ENCODE measurements at regions not wholly inside any gene's neighbourhood (a gene's known extent, or its start where the extent isn't known, plus 50 kb on each side); places are given as distances from the start of the nearest gene placed in this dataset.

DNA sequence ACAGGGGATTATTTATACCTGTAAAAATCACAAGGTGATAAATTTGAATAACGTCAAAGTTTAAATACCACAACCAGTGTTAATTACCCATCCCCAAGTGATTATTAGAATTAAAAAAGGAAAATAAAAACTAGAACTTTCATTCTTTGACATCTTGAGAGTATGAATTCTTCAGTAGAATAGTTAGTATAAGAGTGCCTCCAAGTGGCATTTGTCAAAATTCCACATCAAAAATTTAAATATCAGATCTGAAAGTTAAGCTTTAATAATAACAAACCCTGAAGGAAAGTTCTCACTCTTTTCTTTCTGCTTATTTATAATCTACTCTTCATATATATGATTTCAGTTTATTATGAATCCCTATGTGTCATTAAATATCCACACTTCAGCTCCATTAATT lies 273.7 kb upstream of the KYNU start:
- Histone ChIP-seq H3K27me3 (ENCODE audit: insufficient read depth, low read length) (no peaks in the 10 kb centered on the region), H3K4me2 (ENCODE audit: insufficient read depth, low read length) (no peak overlapping the region), H3K36me3 (ENCODE audit: insufficient read depth, low read length) (no peaks in the 10 kb centered on the region), H2AFZ (ENCODE audit: low read length) (no peak overlapping the region), H3K4me3 (ENCODE audit: insufficient read depth, low read length) (no peak overlapping the region), H3K79me2 (ENCODE audit: insufficient read depth, low read length) (no peaks in the 10 kb centered on the region), H4K20me1 (ENCODE audit: insufficient read depth, low read length) (no peaks in the 10 kb centered on the region), H3K4me1 (ENCODE audit: insufficient read depth, low read length) (no peaks in the 10 kb centered on the region), H3K27ac (ENCODE audit: low read depth, low read length) (no peak overlapping the region), H3K9me3 (ENCODE audit: low read depth, low read length) (no peaks in the 10 kb centered on the region)
- DNase-seq (ENCODE audit: insufficient read length, low spot score, missing footprints), result no peak
- TF ChIP-seq, protein P1, sequence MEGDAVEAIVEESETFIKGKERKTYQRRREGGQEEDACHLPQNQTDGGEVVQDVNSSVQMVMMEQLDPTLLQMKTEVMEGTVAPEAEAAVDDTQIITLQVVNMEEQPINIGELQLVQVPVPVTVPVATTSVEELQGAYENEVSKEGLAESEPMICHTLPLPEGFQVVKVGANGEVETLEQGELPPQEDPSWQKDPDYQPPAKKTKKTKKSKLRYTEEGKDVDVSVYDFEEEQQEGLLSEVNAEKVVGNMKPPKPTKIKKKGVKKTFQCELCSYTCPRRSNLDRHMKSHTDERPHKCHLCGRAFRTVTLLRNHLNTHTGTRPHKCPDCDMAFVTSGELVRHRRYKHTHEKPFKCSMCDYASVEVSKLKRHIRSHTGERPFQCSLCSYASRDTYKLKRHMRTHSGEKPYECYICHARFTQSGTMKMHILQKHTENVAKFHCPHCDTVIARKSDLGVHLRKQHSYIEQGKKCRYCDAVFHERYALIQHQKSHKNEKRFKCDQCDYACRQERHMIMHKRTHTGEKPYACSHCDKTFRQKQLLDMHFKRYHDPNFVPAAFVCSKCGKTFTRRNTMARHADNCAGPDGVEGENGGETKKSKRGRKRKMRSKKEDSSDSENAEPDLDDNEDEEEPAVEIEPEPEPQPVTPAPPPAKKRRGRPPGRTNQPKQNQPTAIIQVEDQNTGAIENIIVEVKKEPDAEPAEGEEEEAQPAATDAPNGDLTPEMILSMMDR (IDR thresholded peaks at IDR 0.05; ENCODE audit: extremely low read depth, low read depth, low read length), result no peak

DNA sequence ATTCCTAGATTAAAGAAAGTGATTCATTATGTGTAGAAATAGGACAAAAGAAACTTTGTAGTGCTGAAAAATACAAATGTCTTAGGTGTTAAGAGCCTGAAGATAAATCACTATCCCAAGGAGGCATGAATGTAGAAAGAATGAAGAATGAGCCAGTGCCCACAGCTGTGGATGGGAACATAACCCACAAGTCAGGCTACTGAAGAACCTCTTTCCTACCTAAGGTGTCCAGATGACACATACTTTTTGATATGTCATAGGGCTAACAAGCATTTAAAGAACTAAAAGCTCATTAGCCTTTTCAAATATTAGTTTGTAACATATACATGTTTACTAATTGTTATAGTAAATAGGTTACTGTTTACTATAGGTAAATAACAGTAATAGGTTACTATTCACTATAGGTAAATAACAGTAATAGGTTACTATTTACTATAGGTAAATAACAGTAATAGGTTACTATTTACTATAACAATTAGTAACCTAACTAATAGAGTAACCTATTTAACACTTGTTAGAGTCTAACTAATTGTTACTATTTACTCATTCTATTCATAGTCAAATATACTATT lies 275.0 kb upstream of the KYNU start:
- Histone ChIP-seq H2AFZ (ENCODE audit: low read length) (no peak overlapping the region), H3K4me2 (ENCODE audit: insufficient read depth, low read length) (no peak overlapping the region), H3K4me3 (ENCODE audit: insufficient read depth, low read length) (no peak overlapping the region), H3K79me2 (ENCODE audit: insufficient read depth, low read length) (no peaks in the 10 kb centered on the region), H3K27ac (ENCODE audit: low read depth, low read length) (no peak overlapping the region), H4K20me1 (ENCODE audit: insufficient read depth, low read length) (no peaks in the 10 kb centered on the region), H3K36me3 (ENCODE audit: insufficient read depth, low read length) (no peaks in the 10 kb centered on the region), H3K4me1 (ENCODE audit: insufficient read depth, low read length) (no peaks in the 10 kb centered on the region), H3K27me3 (ENCODE audit: insufficient read depth, low read length) (no peaks in the 10 kb centered on the region), H3K9me3 (ENCODE audit: low read depth, low read length) (no peaks in the 10 kb centered on the region)
- no peak for DNase-seq (ENCODE audit: insufficient read length, low spot score, missing footprints)
- TF ChIP-seq, protein P1 (IDR thresholded peaks at IDR 0.05; ENCODE audit: extremely low read depth, low read depth, low read length), result no peak

DNA sequence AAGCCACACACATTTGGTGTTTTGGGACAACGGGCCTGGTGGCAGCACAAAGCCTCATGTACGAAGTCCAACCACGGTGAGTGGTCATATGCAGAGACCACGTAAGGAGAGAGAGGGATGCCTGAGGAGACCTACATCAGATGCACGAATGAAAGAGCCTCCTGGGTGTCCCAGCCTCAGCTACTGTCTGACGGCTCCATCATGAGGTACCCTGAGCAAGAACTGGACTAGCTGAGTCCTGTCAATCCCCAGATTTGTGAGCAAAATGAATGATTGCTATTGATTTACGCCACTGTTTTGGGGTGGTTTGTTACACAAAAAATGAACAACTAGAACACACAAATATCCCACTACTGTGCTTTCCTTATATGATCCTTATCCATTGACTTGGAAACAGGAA lies 275.7 kb upstream of the KYNU start:
- Histone ChIP-seq H3K79me2 (ENCODE audit: insufficient read depth, low read length) (no peaks in the 10 kb centered on the region), H3K36me3 (ENCODE audit: insufficient read depth, low read length) (no peaks in the 10 kb centered on the region), H3K9me3 (ENCODE audit: low read depth, low read length) (no peaks in the 10 kb centered on the region), H3K27ac (ENCODE audit: low read depth, low read length) (no peak overlapping the region), H2AFZ (ENCODE audit: low read length) (no peak overlapping the region), H3K4me1 (ENCODE audit: insufficient read depth, low read length) (no peaks in the 10 kb centered on the region), H3K4me3 (ENCODE audit: insufficient read depth, low read length) (no peak overlapping the region), H4K20me1 (ENCODE audit: insufficient read depth, low read length) (no peaks in the 10 kb centered on the region), H3K27me3 (ENCODE audit: insufficient read depth, low read length) (no peaks in the 10 kb centered on the region), H3K4me2 (ENCODE audit: insufficient read depth, low read length) (no peak overlapping the region)
- DNase-seq (ENCODE audit: insufficient read length, low spot score, missing footprints), result no peak
- TF ChIP-seq, protein P1 (IDR thresholded peaks at IDR 0.05; ENCODE audit: extremely low read depth, low read depth, low read length), result no peak

DNA sequence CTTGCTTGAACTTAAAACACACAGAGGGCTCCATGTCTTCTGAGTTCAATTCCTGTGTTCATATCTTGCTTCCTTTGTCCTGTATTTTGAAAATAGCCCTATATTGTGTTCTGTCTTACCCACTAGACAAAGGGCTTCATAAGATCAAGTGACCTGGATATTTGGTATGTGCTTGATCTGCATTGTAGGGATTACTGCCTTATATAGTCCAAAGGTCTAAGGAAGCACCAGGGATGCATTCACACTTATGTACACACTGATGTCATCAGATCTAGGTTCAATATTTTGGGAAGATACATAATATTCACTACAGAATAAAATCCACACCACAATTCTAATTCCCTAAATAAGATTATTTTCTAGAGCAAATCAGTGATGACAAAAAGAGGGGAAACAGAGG lies 278.0 kb upstream of the KYNU start:
- Histone ChIP-seq H3K27me3 (ENCODE audit: insufficient read depth, low read length) (no peaks in the 10 kb centered on the region), H3K4me2 (ENCODE audit: insufficient read depth, low read length) (no peak overlapping the region), H3K36me3 (ENCODE audit: insufficient read depth, low read length) (no peaks in the 10 kb centered on the region), H3K79me2 (ENCODE audit: insufficient read depth, low read length) (no peaks in the 10 kb centered on the region), H3K4me3 (ENCODE audit: insufficient read depth, low read length) (no peak overlapping the region), H4K20me1 (ENCODE audit: insufficient read depth, low read length) (no peaks in the 10 kb centered on the region), H3K9me3 (ENCODE audit: low read depth, low read length) (no peaks in the 10 kb centered on the region), H3K27ac (ENCODE audit: low read depth, low read length) (no peak overlapping the region), H3K4me1 (ENCODE audit: insufficient read depth, low read length) (no peaks in the 10 kb centered on the region), H2AFZ (ENCODE audit: low read length) (no peak overlapping the region)
- DNase-seq (ENCODE audit: insufficient read length, low spot score, missing footprints), result no peak
- TF ChIP-seq, protein P1 (IDR thresholded peaks at IDR 0.05; ENCODE audit: extremely low read depth, low read depth, low read length), result no peak

All from osteoblast (primary cell).